RWPE2 (cell line): ENCODE measurements at regions not wholly inside any gene's neighbourhood (a gene's known extent, or its start where the extent isn't known, plus 50 kb on each side); places are given as distances from the start of the nearest gene placed in this dataset.

Source experiments
- ATAC-seq: fragments of 200-7000 bp; cut with Tn5 transposase; 3 replicates; pipeline ENCODE4 v1.9.1; 2021; ENCODE audit warnings: low read depth
- DNase-seq: peaks from one replicate; pipeline ENCODE4 v3.0.0-alpha.2; 2020; ENCODE audit warnings: low spot score
- H3K27ac ChIP-seq: fragments of 450-650 bp; 2 replicates; pipeline ENCODE4 v1.5.1; 2017; ENCODE audit warnings: mild to moderate bottlenecking; ENCODE audit not compliant: poor library complexity, severe bottlenecking
- H3K27me3 ChIP-seq: fragments of 250-450 bp; sonication (Bioruptor Pico); 2 replicates; pipeline ENCODE4 v1.5.1; 2021; ENCODE audit warnings: mild to moderate bottlenecking, moderate library complexity; ENCODE audit not compliant: insufficient read depth, poor library complexity, severe bottlenecking
- H3K36me3 ChIP-seq: fragments of 250-450 bp; sonication (Bioruptor Pico); 2 replicates; pipeline ENCODE4 v1.5.1; 2020; ENCODE audit warnings: low read depth, mild to moderate bottlenecking, moderate library complexity
- H3K4me1 ChIP-seq: fragments of 250-450 bp; sonication (Bioruptor Pico); 2 replicates; pipeline ENCODE4 v1.5.1; 2021; ENCODE audit warnings: mild to moderate bottlenecking, moderate library complexity; ENCODE audit not compliant: insufficient read depth, poor library complexity, severe bottlenecking
- H3K4me3 ChIP-seq: fragments of 250-450 bp; sonication (Bioruptor Pico); 2 replicates; pipeline ENCODE4 v1.5.1; 2021; ENCODE audit warnings: mild to moderate bottlenecking, moderate library complexity; ENCODE audit not compliant: severe bottlenecking
- H3K9me3 ChIP-seq: fragments of 250-450 bp; sonication (Bioruptor Pico); 2 replicates; pipeline ENCODE4 v1.5.1; 2021; ENCODE audit warnings: mild to moderate bottlenecking, moderate library complexity; ENCODE audit not compliant: severe bottlenecking
- CTCF ChIP-seq: fragments of 450-650 bp; IDR thresholded peaks from one replicate; pipeline ENCODE4 v1.5.1; 2017; ENCODE audit warnings: mild to moderate bottlenecking, moderate library complexity; ENCODE audit not compliant: poor library complexity, severe bottlenecking

GRCh38 chr10:53253221-53253620, 480.6 kb upstream of the MBL2 start:
- Histone ChIP-seq H3K27ac (no peak overlapping the region), H3K36me3 (no peaks in the 10 kb centered on the region)
- no peak for DNase-seq

GRCh38 chr10:53239873-53240272, 467.3 kb upstream of the MBL2 start:
- Histone ChIP-seq H3K4me1 (no peaks in the 10 kb centered on the region), H3K36me3 (no peaks in the 10 kb centered on the region), H3K27me3 (no peaks in the 10 kb centered on the region), H3K4me3 (no peak overlapping the region), H3K27ac (no peak overlapping the region), H3K9me3 (no peaks in the 10 kb centered on the region)
- DNase-seq (no peak), ATAC-seq (no peak)
- TF ChIP-seq CTCF, result no peak

More at GRCh38 chr10:53253221-53253620, 480.6 kb upstream of the MBL2 start:
- no peak for ATAC-seq
- peaks cover 18% of the 10 kb centered on the region for H3K4me1 ChIP-seq
- H3K27me3 ChIP-seq, result no peaks in the 10 kb centered on the region
- no peak for TF ChIP-seq CTCF
- H3K9me3 ChIP-seq, result peaks cover 2% of the 10 kb centered on the region
- no peak overlapping the region for H3K4me3 ChIP-seq

DNA sequence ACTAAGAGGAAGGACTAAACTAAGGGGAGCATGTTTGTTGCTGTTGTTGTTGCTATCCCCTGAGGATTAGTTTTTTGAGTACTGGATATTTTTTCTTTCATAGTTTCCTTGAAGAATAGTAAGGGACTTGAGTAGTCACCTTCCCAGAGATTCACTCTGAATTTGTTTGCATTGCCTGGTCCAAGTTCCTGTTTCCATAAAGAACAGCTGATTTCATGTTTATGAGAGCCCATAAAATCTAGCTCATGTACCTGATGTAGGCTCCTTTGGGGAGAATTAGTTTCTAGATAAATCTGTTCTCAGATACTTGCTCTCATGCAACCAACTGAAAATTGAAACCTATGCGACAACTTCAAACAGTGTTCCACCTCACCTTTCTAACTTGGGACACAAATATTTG, 464.4 kb upstream of the MBL2 start:
- no peaks in the 10 kb centered on the region for H3K27me3 ChIP-seq
- no peaks in the 10 kb centered on the region for H3K4me1 ChIP-seq
- no peaks in the 10 kb centered on the region for H3K36me3 ChIP-seq
- DNase-seq, result no peak
- no peak for ATAC-seq
- no peak overlapping the region for H3K27ac ChIP-seq
- H3K9me3 ChIP-seq, result no peaks in the 10 kb centered on the region
- no peak overlapping the region for H3K4me3 ChIP-seq
- no peak for TF ChIP-seq CTCF

DNA sequence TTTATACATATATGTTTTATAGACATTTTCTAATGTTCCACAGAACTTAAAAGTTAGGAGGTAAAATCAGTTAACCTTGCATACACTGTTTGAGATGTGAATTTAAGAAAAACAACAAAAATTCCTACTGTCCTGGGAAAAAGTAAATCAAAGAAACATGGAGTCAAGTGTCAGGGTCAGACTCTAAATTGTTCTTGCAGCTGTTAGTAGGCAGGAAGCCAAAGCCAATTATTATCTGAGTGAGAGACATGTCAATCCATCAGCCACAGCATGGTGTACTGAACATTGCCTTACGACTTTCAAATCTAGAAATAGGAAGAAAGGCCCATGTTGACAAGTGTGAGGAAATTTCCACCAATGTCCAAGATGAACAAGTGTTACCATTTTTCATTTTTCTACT, 461.2 kb upstream of the MBL2 start:
- no peaks in the 10 kb centered on the region for H3K4me1 ChIP-seq
- no peaks in the 10 kb centered on the region for H3K27me3 ChIP-seq
- no peaks in the 10 kb centered on the region for H3K36me3 ChIP-seq
- H3K9me3 ChIP-seq, result peaks cover 2% of the 10 kb centered on the region
- no peak for DNase-seq
- no peak overlapping the region for H3K4me3 ChIP-seq
- no peak for TF ChIP-seq CTCF
- no peak for ATAC-seq
- no peak overlapping the region for H3K27ac ChIP-seq

DNA sequence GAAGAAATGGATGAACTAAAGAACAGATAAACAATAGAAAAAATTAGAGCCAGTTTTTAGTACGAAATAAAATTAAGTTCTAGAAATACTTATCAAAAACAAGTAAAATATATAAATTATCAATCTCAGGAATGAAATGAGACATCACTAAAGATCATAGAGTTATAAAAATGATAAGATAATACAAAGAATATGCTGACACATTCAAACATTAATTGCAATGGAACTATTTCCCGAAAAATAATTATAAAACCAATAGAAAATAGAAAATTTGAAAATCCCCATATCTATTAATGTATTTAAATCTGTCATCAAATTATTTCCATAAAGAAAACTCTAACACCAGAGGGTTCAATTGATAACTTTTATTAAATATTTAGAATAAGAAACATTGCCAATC, 458.1 kb upstream of the MBL2 start:
- Histone ChIP-seq H3K4me3 (no peak overlapping the region), H3K36me3 (no peaks in the 10 kb centered on the region), H3K4me1 (no peaks in the 10 kb centered on the region), H3K27me3 (no peaks in the 10 kb centered on the region), H3K9me3 (peaks cover 2% of the 10 kb centered on the region), H3K27ac (no peak overlapping the region)
- ATAC-seq (no peak), DNase-seq (no peak)
- TF ChIP-seq CTCF, result no peak
